Neural cell (in vitro differentiated cells): ENCODE measurements at regions not wholly inside any gene's neighbourhood (a gene's known extent, or its start where the extent isn't known, plus 50 kb on each side); places are given as distances from the start of the nearest gene placed in this dataset.

Experiments used
- H2AFZ ChIP-seq: fragments of 200-600, 300-800 bp; sonication (generic), shearing (Covaris generic); 2 replicates; pipeline ENCODE4 v1.6.0; 2014; ENCODE audit warnings: low read depth, mild to moderate bottlenecking, antibody characterized with exemption, low read length, moderate library complexity
- H3F3A ChIP-seq: fragments of 200-600 bp; shearing (Covaris generic); 2 replicates; pipeline ENCODE4 v1.6.1; 2016; ENCODE audit warnings: mild to moderate bottlenecking, moderate library complexity, mixed read lengths, antibody characterized with exemption, low read length; ENCODE audit not compliant: insufficient read depth, poor library complexity, severe bottlenecking
- H3K27ac ChIP-seq: fragments of 200-600, 300-800 bp; sonication (generic), shearing (Covaris generic); 2 replicates; pipeline ENCODE4 v1.5.1; 2014; ENCODE audit warnings: mild to moderate bottlenecking, low read length, moderate library complexity
- H3K27me3 ChIP-seq: fragments of 300-800, 200-600 bp; sonication (generic), shearing (Covaris generic); 2 replicates; pipeline ENCODE4 v1.6.0; 2014; ENCODE audit warnings: mild to moderate bottlenecking, low read depth, low read length, moderate library complexity; ENCODE audit not compliant: insufficient read depth
- H3K36me3 ChIP-seq: fragments of 300-800, 200-600 bp; sonication (generic), shearing (Covaris generic); 2 replicates; pipeline ENCODE4 v1.5.1; 2014; ENCODE audit warnings: mild to moderate bottlenecking, antibody characterized with exemption, low read length, moderate library complexity; ENCODE audit not compliant: insufficient read depth
- H3K4me2 ChIP-seq: fragments of 300-800, 200-600 bp; sonication (generic), shearing (Covaris generic); 2 replicates; pipeline ENCODE4 v1.6.0; 2014; ENCODE audit warnings: mild to moderate bottlenecking, low read length
- H3K4me3 ChIP-seq: fragments of 300-800, 200-600 bp; sonication (generic), shearing (Covaris generic); 2 replicates; pipeline ENCODE4 v1.5.1; 2014; ENCODE audit warnings: mild to moderate bottlenecking, low read length, moderate library complexity
- H3K79me2 ChIP-seq: fragments of 200-600 bp; shearing (Covaris generic); replicated peaks from 2 replicates; pipeline ENCODE4 v1.6.0; 2014; ENCODE audit warnings: mild to moderate bottlenecking, low read length, moderate library complexity; ENCODE audit not compliant: insufficient read depth
- H3K9ac ChIP-seq: fragments of 300-800, 200-600 bp; sonication (generic), shearing (Covaris generic); 2 replicates; pipeline ENCODE4 v1.6.1; 2016; ENCODE audit warnings: mild to moderate bottlenecking, low read length, mixed read lengths
- H3K9me2 ChIP-seq: fragments of 200-600 bp; shearing (Covaris generic); 2 replicates; pipeline ENCODE4 v1.6.1; 2016; ENCODE audit warnings: mild to moderate bottlenecking, low read length, mixed read lengths; ENCODE audit not compliant: insufficient read depth
- H3K9me3 ChIP-seq: fragments of 200-600, 300-800 bp; sonication (generic), shearing (Covaris generic); 2 replicates; pipeline ENCODE4 v1.6.1; 2016; ENCODE audit warnings: mild to moderate bottlenecking, mixed run types, low read length, moderate library complexity, mixed read lengths
- H4K20me1 ChIP-seq: fragments of 200-600 bp; shearing (Covaris generic); 2 replicates; pipeline ENCODE4 v1.6.1; 2016; ENCODE audit warnings: mild to moderate bottlenecking, mixed run types; ENCODE audit not compliant: insufficient read depth
- CTCF ChIP-seq: fragments of 450-650 bp; IDR thresholded peaks from 2 replicates; pipeline ENCODE4 v1.5.1; 2014; ENCODE audit warnings: antibody characterized with exemption, mild to moderate bottlenecking, moderate library complexity; ENCODE audit not compliant: poor library complexity, severe bottlenecking
- EP300 ChIP-seq: fragments of 450-650 bp; conservative IDR thresholded peaks from 2 replicates; pipeline ENCODE4 v1.6.1; 2014; ENCODE audit warnings: antibody characterized with exemption, mild to moderate bottlenecking, moderate library complexity; ENCODE audit not compliant: poor library complexity, severe bottlenecking
- EZH2 ChIP-seq: fragments of 200-600, 300-800 bp; shearing (Covaris generic), sonication (generic); IDR thresholded peaks from 2 replicates; pipeline ENCODE4 v1.6.1; 2014; ENCODE audit warnings: antibody characterized with exemption, low read length, borderline replicate concordance, mild to moderate bottlenecking; ENCODE audit not compliant: insufficient read depth, poor library complexity, severe bottlenecking
- MXI1 ChIP-seq: fragments of 450-650 bp; conservative IDR thresholded peaks from 2 replicates; pipeline ENCODE4 v1.6.1; 2014; ENCODE audit warnings: antibody characterized with exemption, mild to moderate bottlenecking; ENCODE audit not compliant: poor library complexity, severe bottlenecking
- POLR2AphosphoS5 ChIP-seq: IDR thresholded peaks from 2 replicates; pipeline ENCODE4 v1.6.1; 2012
- RAD21 ChIP-seq: fragments of 450-650 bp; conservative IDR thresholded peaks from 2 replicates; pipeline ENCODE4 v1.6.1; 2014; ENCODE audit warnings: antibody characterized with exemption, mild to moderate bottlenecking, moderate library complexity
- REST ChIP-seq: IDR thresholded peaks from 2 replicates; pipeline ENCODE4 v1.6.1; 2012; ENCODE audit warnings: borderline replicate concordance
- SMC3 ChIP-seq: fragments of 450-650 bp; conservative IDR thresholded peaks from 2 replicates; pipeline ENCODE4 v1.6.1; 2014; ENCODE audit warnings: antibody characterized with exemption, mild to moderate bottlenecking, moderate library complexity; ENCODE audit not compliant: poor library complexity
- TAF1 ChIP-seq: IDR thresholded peaks from 2 replicates; pipeline ENCODE4 v1.6.1; 2012; ENCODE audit warnings: low read depth

- H2AFZ ChIP-seq = no peak overlapping the region
- no peak overlapping the region for H3K4me3 ChIP-seq
- no peak overlapping the region for H3K27ac ChIP-seq
- H3K9ac ChIP-seq = no peak overlapping the region
- H3K79me2 ChIP-seq = no peaks in the 10 kb centered on the region
- H3K9me2 ChIP-seq = no peaks in the 10 kb centered on the region
- H3F3A ChIP-seq = no peaks in the 10 kb centered on the region
- no peaks in the 10 kb centered on the region for H3K27me3 ChIP-seq
- no peak for TF ChIP-seq EP300
- TF ChIP-seq POLR2AphosphoS5 = no peak
- no peak for TF ChIP-seq CTCF
- no peak for TF ChIP-seq SMC3
- TF ChIP-seq EZH2 = no peak
- no peak for TF ChIP-seq RAD21
- no peak for TF ChIP-seq TAF1
- no peak for TF ChIP-seq REST
- TF ChIP-seq MXI1 = no peak
- no peaks in the 10 kb centered on the region for H3K36me3 ChIP-seq
- no peaks in the 10 kb centered on the region for H3K9me3 ChIP-seq
- no peak overlapping the region for H3K4me2 ChIP-seq
- H4K20me1 ChIP-seq = no peaks in the 10 kb centered on the region
Observed at GRCh38 chr2:217471319-217471718, 531.5 kb downstream of the TNS1 start.

GRCh38 chr2:217469203-217469810 lies 533.5 kb downstream of the TNS1 start:
- Histone ChIP-seq H2AFZ (no peak overlapping the region), H3F3A (no peaks in the 10 kb centered on the region), H3K36me3 (no peaks in the 10 kb centered on the region), H4K20me1 (no peaks in the 10 kb centered on the region), H3K9me3 (no peaks in the 10 kb centered on the region), H3K4me3 (no peak overlapping the region), H3K4me2 (no peak overlapping the region), H3K27me3 (no peaks in the 10 kb centered on the region), H3K9me2 (no peaks in the 10 kb centered on the region), H3K79me2 (no peaks in the 10 kb centered on the region), H3K9ac (no peak overlapping the region), H3K27ac (no peak overlapping the region)
- TF ChIP-seq TAF1 (no peak), EZH2 (no peak), CTCF (no peak), POLR2AphosphoS5 (no peak), RAD21 (no peak), REST (no peak), SMC3 (no peak), EP300 (no peak), MXI1 (no peak)
